ENCODE measurements at regions not wholly inside any gene's neighbourhood (a gene's known extent, or its start where the extent isn't known, plus 50 kb on each side); places are given as distances from the start of the nearest gene placed in this dataset.

DNA sequence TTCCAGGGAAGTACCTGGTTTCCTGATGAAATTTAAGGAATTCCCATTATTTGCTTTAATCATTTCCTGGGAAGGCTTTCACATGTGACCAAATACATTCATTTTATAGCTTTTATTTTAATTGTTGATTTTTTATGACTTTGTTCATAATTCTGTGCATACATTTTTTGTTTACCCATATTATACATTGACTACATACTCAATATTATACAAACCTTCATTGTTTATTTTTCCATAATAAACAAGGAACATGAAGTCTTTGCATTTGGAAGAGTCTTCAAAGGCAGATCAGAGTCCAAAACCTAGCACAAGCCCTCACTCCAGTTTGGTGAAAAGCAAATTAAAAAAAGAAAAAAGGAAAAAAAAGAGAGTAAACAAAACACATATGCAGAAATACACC is 218.3 kb upstream of the NRIP1 start:
- TF ChIP-seq, protein P1, sequence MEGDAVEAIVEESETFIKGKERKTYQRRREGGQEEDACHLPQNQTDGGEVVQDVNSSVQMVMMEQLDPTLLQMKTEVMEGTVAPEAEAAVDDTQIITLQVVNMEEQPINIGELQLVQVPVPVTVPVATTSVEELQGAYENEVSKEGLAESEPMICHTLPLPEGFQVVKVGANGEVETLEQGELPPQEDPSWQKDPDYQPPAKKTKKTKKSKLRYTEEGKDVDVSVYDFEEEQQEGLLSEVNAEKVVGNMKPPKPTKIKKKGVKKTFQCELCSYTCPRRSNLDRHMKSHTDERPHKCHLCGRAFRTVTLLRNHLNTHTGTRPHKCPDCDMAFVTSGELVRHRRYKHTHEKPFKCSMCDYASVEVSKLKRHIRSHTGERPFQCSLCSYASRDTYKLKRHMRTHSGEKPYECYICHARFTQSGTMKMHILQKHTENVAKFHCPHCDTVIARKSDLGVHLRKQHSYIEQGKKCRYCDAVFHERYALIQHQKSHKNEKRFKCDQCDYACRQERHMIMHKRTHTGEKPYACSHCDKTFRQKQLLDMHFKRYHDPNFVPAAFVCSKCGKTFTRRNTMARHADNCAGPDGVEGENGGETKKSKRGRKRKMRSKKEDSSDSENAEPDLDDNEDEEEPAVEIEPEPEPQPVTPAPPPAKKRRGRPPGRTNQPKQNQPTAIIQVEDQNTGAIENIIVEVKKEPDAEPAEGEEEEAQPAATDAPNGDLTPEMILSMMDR (IDR thresholded peaks at IDR 0.05): no peak
- no peak for TF ChIP-seq TCF7L2 (IDR thresholded peaks at IDR 0.05; ENCODE audit: low read depth, low read length)
- TF ChIP-seq, protein P2, sequence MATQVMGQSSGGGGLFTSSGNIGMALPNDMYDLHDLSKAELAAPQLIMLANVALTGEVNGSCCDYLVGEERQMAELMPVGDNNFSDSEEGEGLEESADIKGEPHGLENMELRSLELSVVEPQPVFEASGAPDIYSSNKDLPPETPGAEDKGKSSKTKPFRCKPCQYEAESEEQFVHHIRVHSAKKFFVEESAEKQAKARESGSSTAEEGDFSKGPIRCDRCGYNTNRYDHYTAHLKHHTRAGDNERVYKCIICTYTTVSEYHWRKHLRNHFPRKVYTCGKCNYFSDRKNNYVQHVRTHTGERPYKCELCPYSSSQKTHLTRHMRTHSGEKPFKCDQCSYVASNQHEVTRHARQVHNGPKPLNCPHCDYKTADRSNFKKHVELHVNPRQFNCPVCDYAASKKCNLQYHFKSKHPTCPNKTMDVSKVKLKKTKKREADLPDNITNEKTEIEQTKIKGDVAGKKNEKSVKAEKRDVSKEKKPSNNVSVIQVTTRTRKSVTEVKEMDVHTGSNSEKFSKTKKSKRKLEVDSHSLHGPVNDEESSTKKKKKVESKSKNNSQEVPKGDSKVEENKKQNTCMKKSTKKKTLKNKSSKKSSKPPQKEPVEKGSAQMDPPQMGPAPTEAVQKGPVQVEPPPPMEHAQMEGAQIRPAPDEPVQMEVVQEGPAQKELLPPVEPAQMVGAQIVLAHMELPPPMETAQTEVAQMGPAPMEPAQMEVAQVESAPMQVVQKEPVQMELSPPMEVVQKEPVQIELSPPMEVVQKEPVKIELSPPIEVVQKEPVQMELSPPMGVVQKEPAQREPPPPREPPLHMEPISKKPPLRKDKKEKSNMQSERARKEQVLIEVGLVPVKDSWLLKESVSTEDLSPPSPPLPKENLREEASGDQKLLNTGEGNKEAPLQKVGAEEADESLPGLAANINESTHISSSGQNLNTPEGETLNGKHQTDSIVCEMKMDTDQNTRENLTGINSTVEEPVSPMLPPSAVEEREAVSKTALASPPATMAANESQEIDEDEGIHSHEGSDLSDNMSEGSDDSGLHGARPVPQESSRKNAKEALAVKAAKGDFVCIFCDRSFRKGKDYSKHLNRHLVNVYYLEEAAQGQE (IDR thresholded peaks at IDR 0.05; ENCODE audit: insufficient read depth in 1 of 2, low read depth in 2 of 2, low read length in 1 of 2): no peak
- TF ChIP-seq SIN3A (IDR thresholded peaks at IDR 0.05; ENCODE audit: borderline replicate concordance, insufficient read depth, low read depth, low read length): no peak

Data from Panc1 (cell line).